ENCODE measurements at regions not wholly inside any gene's neighbourhood (a gene's known extent, or its start where the extent isn't known, plus 50 kb on each side); places are given as distances from the start of the nearest gene placed in this dataset.

GRCh38 chr13:105984236-105984635 is 551.2 kb downstream of the EFNB2 start:
- no peak for TF ChIP-seq CTCF (conservative IDR thresholded peaks at IDR 0.05; ENCODE audit: low read depth, low read length)
- no peak for DNase-seq (ENCODE audit: low read depth)
- H3K4me3 ChIP-seq (ENCODE audit: low read length), result no peak overlapping the region

DNA sequence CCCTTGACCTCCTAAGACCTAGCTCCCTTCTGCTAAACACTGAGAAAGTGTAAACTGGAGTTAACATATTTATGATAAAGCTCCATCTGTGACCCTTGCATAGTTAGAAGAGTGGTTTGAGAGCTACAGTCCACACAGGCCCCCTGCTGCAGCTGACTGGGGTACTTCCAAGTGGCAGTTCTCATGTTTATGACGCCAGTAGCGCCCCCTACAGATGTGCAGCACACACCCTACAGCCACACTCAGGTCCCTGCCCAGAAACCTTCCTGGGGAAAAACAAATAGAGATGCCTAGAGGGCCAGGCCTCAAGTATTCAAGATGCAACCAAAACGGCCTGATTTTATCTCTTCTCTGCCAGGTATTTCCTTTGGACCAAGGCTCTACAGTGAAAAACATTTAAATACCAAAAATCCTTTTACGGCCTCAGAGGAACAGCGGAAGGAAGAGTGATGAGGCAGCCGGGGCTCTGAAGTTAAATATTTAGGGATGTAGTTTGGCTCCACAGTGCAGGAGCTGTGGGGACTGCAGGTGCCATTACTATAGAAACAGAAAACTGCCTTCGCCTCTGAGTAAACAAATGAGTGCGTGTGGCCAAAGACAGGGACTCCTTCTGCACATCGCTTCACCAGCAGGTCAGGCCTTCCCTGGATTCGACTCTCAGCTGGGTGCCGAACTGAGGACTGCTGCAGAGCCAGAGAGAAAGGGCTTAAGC is 553.1 kb downstream of the EFNB2 start:
- DNase-seq (ENCODE audit: low read depth), result no peak

GRCh38 chr13:105979131-105980011 is 556.1 kb downstream of the EFNB2 start:
- no peak for DNase-seq (ENCODE audit: low read depth)
- TF ChIP-seq CTCF (conservative IDR thresholded peaks at IDR 0.05; ENCODE audit: low read depth, low read length), result no peak
- H3K4me3 ChIP-seq (ENCODE audit: low read length), result no peak overlapping the region

More for the DNA sequence above, 553.1 kb downstream of the EFNB2 start:
- TF ChIP-seq CTCF (conservative IDR thresholded peaks at IDR 0.05; ENCODE audit: low read depth, low read length), result no peak
- H3K4me3 ChIP-seq (ENCODE audit: low read length), result no peak overlapping the region

DNA sequence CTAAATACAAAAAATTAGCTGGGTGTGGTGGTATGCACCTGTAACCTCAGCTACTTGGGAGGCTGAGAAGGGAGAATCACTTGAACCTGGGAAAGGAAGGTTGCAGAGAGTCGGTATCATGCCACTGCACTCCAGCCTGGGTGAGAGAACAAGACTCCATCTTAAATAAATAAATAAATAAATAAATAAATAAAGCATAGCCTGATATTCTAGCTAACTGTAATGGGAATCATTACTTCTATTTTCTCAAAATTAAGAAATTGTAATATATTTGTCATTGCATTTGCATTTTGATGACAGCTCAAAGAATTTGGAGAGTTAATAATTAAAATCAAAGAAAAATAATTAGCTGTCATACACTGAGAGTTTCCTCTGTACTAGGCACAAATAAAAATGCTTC is 561.1 kb downstream of the EFNB2 start:
- no peak overlapping the region for H3K4me3 ChIP-seq (ENCODE audit: low read length)
- TF ChIP-seq CTCF (conservative IDR thresholded peaks at IDR 0.05; ENCODE audit: low read depth, low read length), result no peak
- no peak for DNase-seq (ENCODE audit: low read depth)

- TF ChIP-seq CTCF (conservative IDR thresholded peaks at IDR 0.05; ENCODE audit: low read depth, low read length), result no peak
- no peak for DNase-seq (ENCODE audit: low read depth)
- no peak overlapping the region for H3K4me3 ChIP-seq (ENCODE audit: low read length)
Measured at GRCh38 chr13:105972811-105973590, 562.5 kb downstream of the EFNB2 start.

DNA sequence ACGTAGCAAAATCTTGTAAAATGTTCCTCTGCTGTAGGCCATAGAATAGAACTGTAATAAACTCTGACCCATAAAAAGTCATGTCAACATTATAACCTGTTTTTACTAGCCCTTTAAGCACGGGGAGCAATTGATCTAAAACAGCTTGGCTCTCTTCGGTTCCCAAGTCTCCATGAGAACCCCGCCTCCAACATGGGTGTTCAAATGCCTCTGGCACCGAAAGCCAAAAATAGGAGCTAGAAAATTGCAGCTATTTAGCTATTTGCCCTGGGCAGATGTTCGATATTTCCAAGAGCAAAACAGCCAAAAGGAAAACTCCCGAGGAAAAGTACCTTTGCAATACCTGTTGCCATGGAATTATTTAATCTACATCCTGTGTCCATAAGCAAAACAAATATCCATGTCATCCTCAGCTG is 563.1 kb downstream of the EFNB2 start:
- DNase-seq (ENCODE audit: low read depth), result no peak
- H3K4me3 ChIP-seq (ENCODE audit: low read length), result no peak overlapping the region
- TF ChIP-seq CTCF (conservative IDR thresholded peaks at IDR 0.05; ENCODE audit: low read depth, low read length), result no peak

Data from retinal pigment epithelial cell (primary cell).